ENCODE measurements at regions not wholly inside any gene's neighbourhood (a gene's known extent, or its start where the extent isn't known, plus 50 kb on each side); places are given as distances from the start of the nearest gene placed in this dataset.

GRCh38 chr14:86858591-86858990 lies 1134.4 kb downstream of the GALC start:
- no peak for DNase-seq

- DNase-seq: no peak
Measured at GRCh38 chr14:86858031-86858430, 1135.0 kb downstream of the GALC start.

- DNase-seq: no peak
Measured at GRCh38 chr14:86852530-86852929, 1140.5 kb downstream of the GALC start.

- no peak for DNase-seq
Measured at GRCh38 chr14:86847140-86847539, 1145.8 kb downstream of the GALC start.

GRCh38 chr14:86838363-86838762 lies 1154.6 kb downstream of the GALC start:
- DNase-seq: no peak

GRCh38 chr14:86826661-86827060 lies 1166.3 kb downstream of the GALC start:
- no peak for DNase-seq

GRCh38 chr14:86824167-86824566 lies 1168.8 kb downstream of the GALC start:
- DNase-seq: no peak

GRCh38 chr14:86823581-86823980 lies 1169.4 kb downstream of the GALC start:
- DNase-seq: no peak

- no peak for DNase-seq
Measured at GRCh38 chr14:86815341-86815740, 1177.6 kb downstream of the GALC start.

GRCh38 chr14:86802726-86803125 lies 1190.3 kb downstream of the GALC start:
- DNase-seq: no peak

- DNase-seq: no peak
Measured at GRCh38 chr14:86799244-86799647, 1193.7 kb downstream of the GALC start.

- DNase-seq: no peak
Measured at GRCh38 chr14:86798330-86798729, 1194.7 kb downstream of the GALC start.

- DNase-seq: no peak
Measured at GRCh38 chr14:86797075-86797351, 1196.0 kb downstream of the GALC start.

GRCh38 chr14:86796221-86797074 lies 1196.5 kb downstream of the GALC start:
- no peak for DNase-seq

GRCh38 chr14:86794689-86795088 lies 1198.3 kb downstream of the GALC start:
- no peak for DNase-seq

GRCh38 chr14:86790408-86791364 lies 1202.3 kb downstream of the GALC start:
- DNase-seq: no peak

- no peak for DNase-seq
Measured at GRCh38 chr14:86788224-86788623, 1204.8 kb downstream of the GALC start.

- no peak for DNase-seq
Measured at GRCh38 chr14:86787717-86788116, 1205.3 kb downstream of the GALC start.

- DNase-seq: no peak
Measured at GRCh38 chr14:86782092-86782580, 1210.8 kb downstream of the GALC start.

- no peak for DNase-seq
Measured at GRCh38 chr14:86780876-86781510, 1212.0 kb downstream of the GALC start.

GRCh38 chr14:86780461-86780860 lies 1212.5 kb downstream of the GALC start:
- DNase-seq: no peak

- DNase-seq: no peak
Measured at GRCh38 chr14:86779416-86779815, 1213.6 kb downstream of the GALC start.

GRCh38 chr14:86777963-86778602 lies 1214.9 kb downstream of the GALC start:
- DNase-seq: no peak

All from stimulated activated CD8-positive, alpha-beta memory T cell treated with anti-CD3 and anti-CD28 coated beads, Interleukin-4, amount 100 ng/mL, for 48 hours (primary cell).